Natural killer cell treated with Interleukin-12 subunit alpha and Interleukin-12 subunit beta and Interleukin-15 and Interleukin-18, amount 100 ng/mL, for 72 hours (primary cell): ENCODE measurements at regions not wholly inside any gene's neighbourhood (a gene's known extent, or its start where the extent isn't known, plus 50 kb on each side); places are given as distances from the start of the nearest gene placed in this dataset.
"Not testable (repeated sequence)": the region's sequence is repeated elsewhere in the genome, so short reads cannot be mapped to it uniquely, and the experiment has no call there.

Source experiments
- ATAC-seq, 2 donors: fragments of 150-1000 bp; cut with Tn5 transposase in 1 of 2; sonication (Bioruptor Pico), chemical (Tn5 transposase) in 1 of 2; 2 replicates each; pipeline ENCODE4 v1.10.0; 2021
- DNase-seq: peaks from one replicate; pipeline ENCODE4 v3.0.0; 2022; ENCODE audit warnings: low spot score
- H3K27ac Mint-ChIP-seq, 2 donors: 1 replicate in 1 of 2; 2 replicates in 1 of 2; pipeline ENCODE4 v1.8.0; 2022; ENCODE audit warnings: mixed read lengths in 2 of 2, mild to moderate bottlenecking in 1 of 2, moderate library complexity in 1 of 2
- H3K27me3 Mint-ChIP-seq, 2 donors: 1 replicate in 1 of 2; 2 replicates in 1 of 2; pipeline ENCODE4 v1.8.0; 2022; ENCODE audit warnings: mixed read lengths in 2 of 2
- H3K36me3 Mint-ChIP-seq: one replicate; pipeline ENCODE4 v1.8.0; 2022; ENCODE audit warnings: mixed read lengths
- H3K4me1 Mint-ChIP-seq, 2 donors: 1 replicate in 1 of 2; 2 replicates in 1 of 2; pipeline ENCODE4 v1.8.0; 2022; ENCODE audit warnings: low read depth in 2 of 2, mixed read lengths in 2 of 2, mild to moderate bottlenecking in 1 of 2
- H3K4me3 Mint-ChIP-seq: one replicate; pipeline ENCODE4 v1.8.0; 2022; ENCODE audit warnings: mixed read lengths
- H3K9me3 Mint-ChIP-seq: 2 replicates; pipeline ENCODE4 v1.8.0; 2022; ENCODE audit warnings: mixed read lengths

DNA sequence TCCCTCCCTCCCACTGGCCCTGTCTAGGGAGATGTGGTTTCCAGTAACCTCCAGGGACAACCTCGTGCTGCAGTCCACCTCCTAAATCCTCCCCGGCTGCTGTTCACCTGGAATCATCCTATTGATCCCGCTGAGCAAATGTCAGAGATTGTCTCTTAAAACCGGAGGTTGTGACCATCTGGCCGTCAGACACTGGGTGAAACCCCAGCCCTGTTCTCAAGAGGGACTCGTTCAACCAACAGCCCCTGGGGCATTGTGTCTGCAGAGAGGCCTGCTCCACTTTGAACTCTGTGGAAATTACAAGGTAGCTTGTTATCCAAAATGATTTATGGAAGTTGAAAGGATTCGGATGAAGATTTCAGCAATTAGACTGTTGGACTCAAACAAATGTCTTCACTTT lies 498.0 kb downstream of the MATN1 start:
- DNase-seq (no peak), ATAC-seq (no peak)
- peaks cover under 1 to 6% of the 10 kb centered on the region in 2 donors for H3K27me3 Mint-ChIP-seq
- no peaks in the 10 kb centered on the region for H3K9me3 Mint-ChIP-seq
- no peak overlapping the region for H3K27ac Mint-ChIP-seq
- no peak overlapping the region for H3K4me3 Mint-ChIP-seq
- no peaks in the 10 kb centered on the region for H3K4me1 Mint-ChIP-seq
- H3K36me3 Mint-ChIP-seq, result no peaks in the 10 kb centered on the region

DNA sequence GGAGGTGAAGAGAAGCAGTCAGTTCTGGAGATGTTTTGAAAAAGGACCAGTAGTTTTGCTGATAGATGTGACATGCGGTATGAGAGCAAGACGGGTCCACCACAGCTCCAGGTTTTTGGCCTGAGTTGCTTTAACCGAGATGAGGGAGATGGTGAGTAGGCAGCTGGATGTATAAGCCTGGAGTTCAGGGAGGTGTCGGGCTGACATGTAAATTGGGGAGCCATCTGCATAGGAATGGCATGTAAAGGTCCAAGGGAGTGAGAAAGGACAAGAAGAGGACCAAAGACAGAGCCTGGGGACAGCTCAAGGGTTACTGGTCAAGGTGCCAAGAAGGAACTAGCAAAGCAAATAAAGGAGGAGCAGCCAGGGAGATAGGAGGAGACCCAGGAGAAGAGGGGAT lies 503.7 kb downstream of the MATN1 start:
- ATAC-seq, result no peak
- no peak overlapping the region for H3K27ac Mint-ChIP-seq

DNA sequence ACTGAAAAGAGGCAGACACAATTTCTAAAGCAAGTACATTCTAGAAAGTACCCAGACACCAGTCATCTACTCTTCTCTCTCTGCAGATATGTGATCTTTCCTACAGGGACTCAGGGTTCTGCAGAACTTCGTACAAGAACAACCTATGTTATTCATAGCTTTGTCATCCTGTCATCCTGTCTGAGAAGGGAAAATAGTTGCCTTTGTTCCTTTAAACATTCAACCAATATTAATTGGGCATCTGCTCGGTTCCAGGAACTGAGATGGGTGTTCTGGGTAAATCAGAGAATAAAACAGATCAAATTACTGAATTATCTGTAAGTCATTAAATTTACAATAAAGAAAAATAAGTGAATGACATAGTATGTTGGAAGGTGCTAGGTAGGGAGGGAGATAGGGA lies 504.9 kb downstream of the MATN1 start:
- Mint-ChIP-seq H3K36me3 (no peaks in the 10 kb centered on the region), H3K27me3 (peaks cover 14 to 16% of the 10 kb centered on the region in 2 donors), H3K27ac (no peak overlapping the region), H3K4me3 (no peak overlapping the region), H3K9me3 (no peaks in the 10 kb centered on the region), H3K4me1 (no peaks in the 10 kb centered on the region)
- DNase-seq, result no peak
- ATAC-seq, result no peak

More for the DNA sequence above, 503.7 kb downstream of the MATN1 start:
- DNase-seq, result no peak
- H3K27me3 Mint-ChIP-seq, result peaks cover 11 to 14% of the 10 kb centered on the region in 2 donors
- no peaks in the 10 kb centered on the region for H3K9me3 Mint-ChIP-seq
- H3K4me3 Mint-ChIP-seq, result no peak overlapping the region
- no peaks in the 10 kb centered on the region for H3K4me1 Mint-ChIP-seq
- no peaks in the 10 kb centered on the region for H3K36me3 Mint-ChIP-seq

DNA sequence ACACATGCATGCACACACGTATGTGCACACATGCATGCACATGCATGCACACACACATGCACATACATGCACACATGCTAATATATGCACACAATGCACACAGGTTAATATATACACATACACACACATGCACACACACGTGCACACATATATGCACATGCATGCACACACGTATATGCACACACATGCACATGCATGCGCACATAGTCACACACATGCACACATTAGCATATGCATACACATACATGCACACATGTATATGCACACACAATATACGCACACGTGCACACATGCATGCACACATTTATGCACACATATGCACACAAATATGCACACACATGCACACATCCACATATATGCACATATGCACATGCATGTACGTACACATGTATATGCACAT lies 506.8 kb downstream of the MATN1 start:
- DNase-seq, result no peak
- Mint-ChIP-seq H3K9me3 (no peaks in the 10 kb centered on the region), H3K27me3 (peaks cover 17 to 23% of the 10 kb centered on the region in 2 donors), H3K36me3 (no peaks in the 10 kb centered on the region), H3K27ac (no peak overlapping the region), H3K4me1 (no peaks in the 10 kb centered on the region), H3K4me3 (no peak overlapping the region)
- ATAC-seq, result no peak

DNA sequence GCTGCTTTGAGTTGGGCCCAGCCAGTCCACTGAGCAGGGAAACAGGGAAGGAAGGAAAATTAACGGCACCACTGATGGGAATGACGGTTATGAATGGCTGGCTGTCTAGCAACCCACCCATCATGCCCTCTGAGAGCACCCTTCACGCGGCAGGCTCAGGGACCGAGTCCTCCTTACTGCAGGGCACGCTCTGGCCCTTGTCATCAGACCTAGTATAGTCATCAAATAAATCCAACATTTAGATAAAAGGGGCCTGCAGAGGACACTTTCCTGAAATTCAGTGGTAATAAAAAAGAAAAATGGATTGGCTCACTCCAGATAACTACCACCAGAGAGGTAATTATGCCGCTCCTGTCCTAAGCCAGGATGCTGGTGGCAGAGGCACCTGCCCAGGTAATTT lies 509.4 kb downstream of the MATN1 start:
- Mint-ChIP-seq H3K9me3 (no peaks in the 10 kb centered on the region), H3K36me3 (no peaks in the 10 kb centered on the region), H3K27ac (no peak overlapping the region), H3K27me3 (peaks cover 8 to 19% of the 10 kb centered on the region in 2 donors), H3K4me3 (no peak overlapping the region), H3K4me1 (no peaks in the 10 kb centered on the region)
- ATAC-seq (no peak), DNase-seq (no peak)

DNA sequence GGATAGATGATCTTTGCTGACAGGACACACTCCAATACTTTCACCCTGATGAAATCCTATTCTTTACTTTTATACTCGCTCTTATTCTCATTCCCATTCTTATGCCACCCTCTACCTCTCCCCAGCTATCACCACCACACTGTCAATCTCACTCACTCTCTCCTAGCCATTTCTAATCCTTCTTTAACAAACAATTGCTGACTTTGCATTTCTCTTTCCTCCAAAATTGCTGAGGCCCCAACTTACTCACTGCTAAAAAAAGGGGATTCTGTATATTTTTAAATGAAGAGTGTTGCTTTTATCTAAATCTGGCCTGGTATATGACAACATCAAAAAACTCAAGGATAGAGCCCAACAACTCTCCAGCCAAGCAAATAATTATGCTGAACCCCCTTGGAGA lies 515.4 kb downstream of the MATN1 start:
- H3K4me1 Mint-ChIP-seq, ATAC-seq, H3K27ac Mint-ChIP-seq, H3K36me3 Mint-ChIP-seq, H3K4me3 Mint-ChIP-seq, H3K9me3 Mint-ChIP-seq, DNase-seq: not testable (repeated sequence)
- peaks cover 6 to 13% of the 10 kb centered on the region in 2 donors for H3K27me3 Mint-ChIP-seq

DNA sequence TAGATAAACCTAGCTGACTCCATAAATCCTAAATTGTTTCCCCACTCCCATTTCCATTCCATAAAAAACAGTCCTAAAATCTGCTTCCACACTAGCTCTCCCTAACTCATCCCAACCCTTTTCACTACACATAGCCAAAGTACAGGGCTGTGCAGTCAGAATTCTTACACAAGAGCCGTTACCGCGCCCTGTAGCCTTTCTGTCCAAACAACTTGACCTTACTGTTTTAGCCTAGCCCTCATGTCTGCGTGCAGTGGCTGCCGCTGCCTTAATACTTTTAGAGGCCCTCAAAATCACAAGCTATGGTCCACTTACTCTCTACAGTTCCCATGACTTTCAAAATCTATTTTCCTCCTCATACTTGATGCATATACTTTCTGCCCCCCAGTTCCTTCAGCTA lies 516.8 kb downstream of the MATN1 start:
- H3K36me3 Mint-ChIP-seq, H3K4me3 Mint-ChIP-seq, DNase-seq, H3K9me3 Mint-ChIP-seq, H3K4me1 Mint-ChIP-seq, ATAC-seq, H3K27ac Mint-ChIP-seq: not testable (repeated sequence)
- peaks cover 4 to 11% of the 10 kb centered on the region in 2 donors for H3K27me3 Mint-ChIP-seq

DNA sequence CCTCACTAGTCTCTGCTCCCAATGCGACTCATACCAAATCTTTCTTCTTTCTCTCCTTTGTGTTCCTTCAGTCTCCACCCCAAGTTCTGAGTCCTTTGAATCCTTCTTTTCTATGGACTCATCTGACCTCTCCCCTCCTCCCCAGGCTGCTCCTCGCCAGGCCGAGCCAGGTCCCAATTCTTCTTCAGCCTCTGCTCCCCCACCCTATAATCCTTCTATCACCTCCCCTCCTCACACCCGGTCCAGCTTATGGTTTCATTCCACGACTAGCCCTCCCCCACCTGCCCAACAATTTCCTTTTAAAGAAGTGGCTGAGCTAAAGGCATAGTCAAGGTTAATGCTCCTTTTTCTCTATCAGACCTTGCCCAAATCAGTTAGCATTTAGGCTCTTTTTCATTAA lies 518.5 kb downstream of the MATN1 start:
- not testable (repeated sequence) for H3K4me1 Mint-ChIP-seq, H3K9me3 Mint-ChIP-seq, H3K27ac Mint-ChIP-seq, DNase-seq, H3K4me3 Mint-ChIP-seq, ATAC-seq, H3K27me3 Mint-ChIP-seq, H3K36me3 Mint-ChIP-seq

DNA sequence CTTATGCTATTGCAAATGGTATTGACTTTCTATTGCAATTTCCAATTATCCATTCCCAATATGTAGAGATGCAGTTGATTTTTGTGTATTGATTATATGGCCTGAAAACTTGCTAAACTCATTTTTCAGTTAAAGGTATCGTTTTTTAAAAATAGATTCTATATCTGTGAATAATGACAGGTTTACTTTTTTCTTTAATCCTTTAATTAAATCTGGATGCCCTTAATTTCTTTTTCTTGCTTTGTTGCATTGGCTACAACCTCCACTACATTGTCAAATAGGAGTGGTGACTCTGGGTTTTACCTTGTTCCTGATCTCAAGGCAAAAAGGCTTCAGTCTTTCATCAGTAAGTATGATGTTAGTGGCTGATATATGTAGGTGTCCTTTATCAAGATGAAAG lies 522.4 kb downstream of the MATN1 start:
- no peak for DNase-seq
- no peak overlapping the region for H3K27ac Mint-ChIP-seq
- H3K4me1 Mint-ChIP-seq, result peaks cover 6 to 9% of the 10 kb centered on the region in 2 donors
- H3K27me3 Mint-ChIP-seq, result peaks cover 8 to 14% of the 10 kb centered on the region in 2 donors
- no peak for ATAC-seq
- H3K4me3 Mint-ChIP-seq, result no peak overlapping the region
- H3K9me3 Mint-ChIP-seq, result no peaks in the 10 kb centered on the region
- no peaks in the 10 kb centered on the region for H3K36me3 Mint-ChIP-seq

DNA sequence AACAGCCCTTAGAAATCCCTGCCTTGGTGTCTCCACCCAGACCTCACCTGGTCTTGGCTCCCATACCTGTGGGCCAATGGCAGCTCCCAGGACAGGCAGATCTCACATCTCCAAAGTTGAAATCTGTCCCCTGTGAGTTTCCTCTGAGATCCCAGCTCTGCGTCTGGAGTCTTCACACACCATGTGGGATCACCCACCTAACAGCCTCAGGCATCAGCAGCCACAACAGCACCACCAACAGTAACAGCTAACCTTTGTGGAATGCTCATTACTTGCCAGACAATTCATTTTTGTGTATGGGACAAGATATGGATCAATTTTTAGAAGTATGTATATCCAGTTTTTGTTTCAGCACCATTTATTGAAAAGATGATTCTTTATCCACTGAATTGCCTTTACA lies 523.2 kb downstream of the MATN1 start:
- DNase-seq (no peak), ATAC-seq (no peak)
- Mint-ChIP-seq H3K27me3 (peaks cover 8 to 14% of the 10 kb centered on the region in 2 donors), H3K36me3 (no peaks in the 10 kb centered on the region), H3K4me3 (no peak overlapping the region), H3K9me3 (no peaks in the 10 kb centered on the region), H3K4me1 (peaks cover 6 to 11% of the 10 kb centered on the region in 2 donors), H3K27ac (no peak overlapping the region)

DNA sequence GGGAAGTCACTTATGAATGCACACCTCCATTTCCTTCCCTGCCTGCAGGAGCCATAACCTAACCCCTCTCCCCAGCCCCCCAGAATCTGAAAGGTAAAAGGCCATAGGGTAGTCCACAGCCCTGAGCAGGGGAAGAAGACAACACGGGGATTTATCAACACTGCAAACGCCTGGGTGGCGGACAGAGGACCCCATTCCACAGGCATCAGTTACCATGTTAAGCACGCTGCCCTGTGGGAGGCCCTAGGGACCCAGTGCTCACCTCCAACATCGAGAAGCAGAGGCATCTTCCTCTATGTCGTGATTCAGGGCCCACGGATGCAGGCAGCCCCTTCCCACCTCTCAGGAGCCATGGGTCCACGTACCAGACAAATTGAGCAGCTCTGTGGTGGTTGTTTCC lies 523.8 kb downstream of the MATN1 start:
- H3K27me3 Mint-ChIP-seq, result peaks cover 8 to 14% of the 10 kb centered on the region in 2 donors
- no peak for DNase-seq
- H3K27ac Mint-ChIP-seq, result no peak overlapping the region

DNA sequence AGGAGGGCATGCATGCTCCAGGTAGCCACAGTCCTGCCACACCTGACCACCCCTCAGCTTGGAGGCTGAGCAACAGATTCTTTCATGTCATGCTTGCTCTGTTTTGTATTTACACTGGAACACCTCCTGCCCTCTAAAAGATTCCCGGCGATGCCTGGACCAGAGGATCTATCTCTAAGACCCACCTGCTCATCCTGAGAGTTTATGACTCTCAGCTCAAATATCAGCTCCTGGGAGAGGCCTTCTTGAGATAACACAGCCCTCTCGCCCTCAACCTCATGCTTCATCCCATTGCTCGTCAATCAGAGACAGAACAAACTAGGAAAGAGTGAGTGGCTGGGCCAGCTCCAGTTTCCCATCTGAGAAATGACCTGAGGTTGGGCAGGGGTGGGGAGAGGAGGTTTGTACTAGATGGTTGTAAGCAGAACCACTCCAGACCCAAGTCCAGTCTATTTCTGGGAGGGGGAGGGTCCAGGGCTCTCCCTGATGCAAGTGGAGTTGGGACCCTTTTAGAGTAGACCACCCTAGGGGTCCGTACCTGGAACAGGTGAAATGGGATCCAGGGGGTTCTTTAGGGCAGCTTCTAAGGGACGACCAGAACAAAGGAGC lies 524.5 kb downstream of the MATN1 start:
- Mint-ChIP-seq H3K27ac (peak overlapping the region in 1 of 2 donors; percentile 25), H3K9me3 (no peaks in the 10 kb centered on the region), H3K27me3 (peaks cover 8 to 14% of the 10 kb centered on the region in 2 donors), H3K4me3 (no peak overlapping the region), H3K4me1 (peaks cover 9 to 12% of the 10 kb centered on the region in 2 donors), H3K36me3 (no peaks in the 10 kb centered on the region)
- ATAC-seq (no peak), DNase-seq (no peak)

More for the DNA sequence above, 523.8 kb downstream of the MATN1 start:
- no peak overlapping the region for H3K4me3 Mint-ChIP-seq
- no peaks in the 10 kb centered on the region for H3K36me3 Mint-ChIP-seq
- H3K9me3 Mint-ChIP-seq, result no peaks in the 10 kb centered on the region
- ATAC-seq, result no peak
- peaks cover 6 to 12% of the 10 kb centered on the region in 2 donors for H3K4me1 Mint-ChIP-seq

DNA sequence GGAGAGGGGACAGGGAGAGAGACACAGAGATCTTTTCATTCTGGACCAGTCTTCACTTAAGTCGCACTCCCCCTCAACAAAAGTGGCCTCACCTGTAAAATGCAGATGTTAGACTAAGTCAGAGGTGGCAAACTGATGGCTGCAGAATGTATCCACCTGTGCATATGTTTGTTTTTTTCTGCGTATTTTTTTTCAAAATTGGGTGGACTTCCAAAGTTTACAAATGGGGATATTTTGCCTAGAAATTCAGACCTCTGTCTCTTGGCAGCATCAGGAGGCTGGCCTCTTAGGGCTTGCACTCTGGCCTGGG lies 525.0 kb downstream of the MATN1 start:
- peaks cover 12 to 13% of the 10 kb centered on the region in 2 donors for H3K4me1 Mint-ChIP-seq
- H3K9me3 Mint-ChIP-seq, result no peaks in the 10 kb centered on the region
- H3K27me3 Mint-ChIP-seq, result peaks cover 8 to 10% of the 10 kb centered on the region in 2 donors
- DNase-seq (no peak), ATAC-seq (no peak)
- H3K27ac Mint-ChIP-seq, result peak overlapping the region in 1 of 2 donors; percentile 25
- H3K36me3 Mint-ChIP-seq, result no peaks in the 10 kb centered on the region
- no peak overlapping the region for H3K4me3 Mint-ChIP-seq

DNA sequence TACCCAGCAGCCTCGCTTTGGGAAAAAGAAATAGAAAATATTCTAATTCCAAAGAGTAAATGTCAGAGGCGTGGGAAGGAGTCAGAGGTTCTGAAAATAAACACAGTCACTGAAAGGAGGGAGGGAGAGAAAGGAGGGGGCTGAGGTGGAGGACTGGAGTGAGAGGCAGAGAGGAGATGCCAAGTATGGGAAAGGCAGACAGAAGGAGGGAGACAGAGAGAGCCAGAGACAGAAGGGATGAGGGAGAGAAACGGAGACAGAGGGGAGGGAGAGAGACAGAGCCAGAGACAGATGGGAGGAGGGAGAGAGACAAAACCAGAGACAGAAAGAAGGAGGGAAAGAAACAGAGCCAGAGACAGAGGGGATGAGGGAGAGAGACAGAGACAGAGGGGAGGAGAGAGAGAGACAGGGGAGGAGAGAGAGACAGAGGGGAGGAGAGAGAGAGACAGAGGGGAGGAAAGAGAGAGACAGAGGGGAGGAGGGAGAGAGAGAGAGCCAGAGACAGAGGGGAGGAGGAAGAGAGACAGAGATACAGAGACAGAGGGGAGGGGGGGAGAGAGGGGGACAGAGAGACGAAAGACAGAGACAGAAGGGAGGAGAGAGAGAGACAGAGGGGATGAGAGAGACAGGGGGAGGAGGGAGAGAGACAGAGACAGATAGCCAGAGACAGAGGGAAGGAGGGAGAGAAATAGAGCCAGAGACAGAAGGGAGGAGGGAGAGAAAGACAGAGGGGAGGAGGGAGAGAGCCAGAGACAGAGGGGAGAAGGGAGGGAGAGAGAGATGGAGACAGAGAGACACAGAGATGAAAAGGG lies 525.5 kb downstream of the MATN1 start:
- ATAC-seq (no peak), DNase-seq (no peak)
- Mint-ChIP-seq H3K9me3 (no peaks in the 10 kb centered on the region), H3K4me3 (no peak overlapping the region), H3K27me3 (peaks cover 8 to 10% of the 10 kb centered on the region in 2 donors), H3K4me1 (peaks cover 15 to 19% of the 10 kb centered on the region in 2 donors), H3K36me3 (no peaks in the 10 kb centered on the region), H3K27ac (peak overlapping the region in 1 of 2 donors; percentile 25)
